HL-60 (cell line): ENCODE measurements at regions not wholly inside any gene's neighbourhood (a gene's known extent, or its start where the extent isn't known, plus 50 kb on each side); places are given as distances from the start of the nearest gene placed in this dataset.

Experiments
- CTCF ChIP-seq: IDR thresholded peaks from one replicate; pipeline ENCODE4 v1.5.1; 2011; ENCODE audit warnings: low read length, control low read depth, inconsistent platforms; ENCODE audit not compliant: insufficient read depth
- GABPA ChIP-seq: IDR thresholded peaks from 2 replicates; pipeline ENCODE4 v1.6.1; 2012; ENCODE audit warnings: low read depth
- POLR2AphosphoS5 ChIP-seq: IDR thresholded peaks from 2 replicates; pipeline ENCODE4 v1.6.1; 2012; ENCODE audit warnings: low read depth

DNA sequence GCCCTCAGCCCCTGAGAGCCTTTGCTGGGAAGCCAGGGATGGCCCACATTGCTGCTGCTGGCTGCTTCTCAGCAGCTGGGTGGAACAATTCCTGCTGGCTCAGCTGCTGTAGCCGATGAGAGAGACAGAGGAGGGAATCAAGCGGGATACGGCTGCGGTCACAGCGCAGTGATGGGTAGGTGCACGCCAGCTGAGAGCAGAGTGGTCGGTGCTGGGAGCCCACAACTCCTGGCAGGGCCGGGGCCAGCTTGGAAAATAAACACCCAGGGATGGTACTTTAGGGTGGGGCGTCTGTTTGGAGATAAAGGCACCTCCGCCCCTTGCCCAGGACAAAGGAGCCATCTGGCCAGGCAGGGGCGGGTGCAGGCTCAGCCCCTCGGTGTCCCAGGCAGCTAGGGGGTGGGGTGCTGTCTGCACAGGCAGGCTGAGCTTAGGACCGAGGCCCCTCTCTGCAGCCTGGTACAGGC is 480.5 kb downstream of the MIAT start:
- no peak for TF ChIP-seq CTCF
- TF ChIP-seq GABPA: no peak
- no peak for TF ChIP-seq POLR2AphosphoS5
